Liver (tissue), 2 donors: ENCODE measurements at regions not wholly inside any gene's neighbourhood (a gene's known extent, or its start where the extent isn't known, plus 50 kb on each side); places are given as distances from the start of the nearest gene placed in this dataset.

ENCODE experiments used
- SP1 ChIP-seq: IDR thresholded peaks from 2 replicates; pipeline ENCODE4 v1.6.1; 2018; ENCODE audit warnings: antibody characterized with exemption, mild to moderate bottlenecking
- YY1 ChIP-seq: IDR thresholded peaks from 2 replicates; pipeline ENCODE4 v1.6.1; 2016; ENCODE audit warnings: antibody characterized with exemption, mild to moderate bottlenecking
- TF ChIP-seq, protein P1 (sequence below): IDR thresholded peaks from 2 replicates; pipeline ENCODE4 v1.6.1; 2016; ENCODE audit warnings: antibody characterized with exemption
- donor health status: healthy.

DNA sequence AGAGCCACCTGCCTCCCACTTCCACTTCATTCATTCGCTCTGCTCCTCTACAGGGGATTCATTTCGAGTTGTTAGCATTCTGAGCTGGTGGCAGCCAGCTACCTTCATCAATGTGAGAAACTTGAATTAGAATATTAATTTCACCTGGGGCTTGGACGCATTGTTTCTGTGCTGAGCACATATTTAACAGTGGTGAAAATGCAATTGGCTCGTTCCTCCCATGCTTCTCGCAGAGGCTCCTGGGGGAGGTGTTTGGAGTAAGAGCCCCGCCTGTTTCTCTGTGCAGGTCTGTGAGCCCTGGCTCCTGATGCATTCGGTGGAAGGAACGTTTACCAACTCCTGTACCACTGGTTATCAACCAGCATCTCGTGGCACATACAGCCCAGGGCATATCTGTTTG, 141.5 kb downstream of the AACS start:
- TF ChIP-seq, protein P1, sequence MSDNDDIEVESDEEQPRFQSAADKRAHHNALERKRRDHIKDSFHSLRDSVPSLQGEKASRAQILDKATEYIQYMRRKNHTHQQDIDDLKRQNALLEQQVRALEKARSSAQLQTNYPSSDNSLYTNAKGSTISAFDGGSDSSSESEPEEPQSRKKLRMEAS = no peak
- no peak for TF ChIP-seq SP1
- no peak for TF ChIP-seq YY1
